GM12878 (cell line): ENCODE measurements at regions not wholly inside any gene's neighbourhood (a gene's known extent, or its start where the extent isn't known, plus 50 kb on each side); places are given as distances from the start of the nearest gene placed in this dataset.

ENCODE experiments used
- ATAC-seq: fragments of 200-7000 bp; cut with Tn5 transposase; 3 replicates; pipeline ENCODE4 v1.9.1; 2020; ENCODE audit warnings: mild to moderate bottlenecking, moderate library complexity
- BruUV-seq: library from RNA; stranded (reverse); fragments of 400-500 nt; replicated peaks from 2 replicates; lab custom pipeline; 2021; lab: Mats Ljungman, UMichigan
- CTCF ChIA-PET: fragments of 300-600 bp; sonication (Branson Sonifier 250); formaldehyde crosslinking; extraction: SDS; loops from one replicate; lab custom pipeline; 2021; ENCODE audit warnings: inconsistent platforms; lab: Yijun Ruan, JAX
- POLR2A ChIA-PET: fragments of 350-600 bp; formaldehyde crosslinking; extraction: SDS; loops from one replicate; lab custom pipeline; 2021; ENCODE audit warnings: inconsistent platforms; lab: Charles Lee
- RAD21 ChIA-PET: fragments of 300-600 bp; sonication (Branson Sonifier 250); formaldehyde crosslinking; loops from one replicate; lab custom pipeline; 2023; ENCODE audit warnings: antibody characterized with exemption; ENCODE audit not compliant: unreplicated experiment; lab: Charles Lee
- SMC1A ChIA-PET: fragments of 300-600 bp; sonication (Branson Sonifier 250); formaldehyde crosslinking; loops from one replicate; lab custom pipeline; 2023; ENCODE audit not compliant: unreplicated experiment, uncharacterized antibody; lab: Charles Lee
- DNase-seq: peaks from one replicate; pipeline ENCODE4 v3.0.0-alpha.2; 2011; ENCODE audit warnings: low read depth, low spot score
- FAIRE-seq: peaks from 3 replicates; lab custom pipeline; 2011; peaks lifted over from hg19 to GRCh38; lab: Jason Lieb, UNC
- H2AFZ ChIP-seq: 2 replicates; pipeline ENCODE4 v1.6.0; 2011; ENCODE audit warnings: low read depth, low read length, control low read depth; ENCODE audit not compliant: control insufficient read depth
- H3K27ac ChIP-seq: 2 replicates; pipeline ENCODE4 v1.5.1; 2011; ENCODE audit warnings: control low read depth; ENCODE audit not compliant: control insufficient read depth, insufficient read depth
- H3K27me3 ChIP-seq, 2 experiments: replicated peaks in 1 of 2; 2 replicates each; pipeline versions ENCODE4 v1.6.0 to v1.6.1; 2011; ENCODE audit warnings: low read length in 1 of 2; ENCODE audit not compliant: control insufficient read depth in 2 of 2, insufficient read depth in 2 of 2
- H3K36me3 ChIP-seq, 2 experiments: 2 replicates each; pipeline ENCODE4 v1.5.1; 2011; ENCODE audit warnings: low read length in 1 of 2; ENCODE audit not compliant: control insufficient read depth in 2 of 2, insufficient read depth in 2 of 2
- H3K4me1 ChIP-seq: 2 replicates; pipeline ENCODE4 v1.6.1; 2011; ENCODE audit warnings: mild to moderate bottlenecking, low read length, moderate library complexity, mixed read lengths; ENCODE audit not compliant: control insufficient read depth, insufficient read depth
- H3K4me2 ChIP-seq: 2 replicates; pipeline ENCODE4 v1.6.0; 2011; ENCODE audit warnings: control low read depth; ENCODE audit not compliant: control insufficient read depth, insufficient read depth
- H3K4me3 ChIP-seq: fragments of 200-600 bp; sonication (generic); 2 replicates; pipeline ENCODE4 v1.5.1; 2016
- H3K79me2 ChIP-seq: 2 replicates; pipeline ENCODE4 v1.6.0; 2011; ENCODE audit warnings: low read length; ENCODE audit not compliant: control insufficient read depth, insufficient read depth
- H3K9ac ChIP-seq: 2 replicates; pipeline ENCODE4 v1.8.0; 2011; ENCODE audit warnings: low read length, control low read depth, mixed read lengths; ENCODE audit not compliant: control insufficient read depth, insufficient read depth
- H3K9me3 ChIP-seq: replicated peaks from 3 replicates; pipeline ENCODE4 v1.5.1; 2011; ENCODE audit warnings: mild to moderate bottlenecking, low read length; ENCODE audit not compliant: control insufficient read depth, insufficient read depth
- H4K20me1 ChIP-seq: 2 replicates; pipeline ENCODE4 v1.6.0; 2011; ENCODE audit not compliant: control insufficient read depth, insufficient read depth
- BHLHE40 ChIP-seq, 2 experiments: fragments of 450-650 bp in 1 of 2; IDR thresholded peaks; 2 replicates each; pipeline ENCODE4 v1.6.1; 2011 to 2017; ENCODE audit warnings: low read depth in 2 of 2, borderline replicate concordance in 1 of 2, improper control_type of control experiment in 1 of 2, low read length in 1 of 2, mild to moderate bottlenecking in 1 of 2
- CBFB ChIP-seq: IDR thresholded peaks from 2 replicates; pipeline ENCODE4 v1.6.1; 2016; ENCODE audit warnings: antibody characterized with exemption, low read depth
- NRF1 ChIP-seq: conservative IDR thresholded peaks from 2 replicates; pipeline ENCODE4 v1.6.1; 2011; ENCODE audit warnings: mild to moderate bottlenecking, low read depth, low read length, improper control_type of control experiment
- PAX5 ChIP-seq: IDR thresholded peaks from 2 replicates; pipeline ENCODE4 v1.6.1; 2011; ENCODE audit warnings: low read depth, low read length, borderline replicate concordance
- PAX8 ChIP-seq: fragments of 450-650 bp; IDR thresholded peaks from 2 replicates; pipeline ENCODE4 v1.6.1; 2017; ENCODE audit warnings: mild to moderate bottlenecking, moderate library complexity
- PML ChIP-seq: IDR thresholded peaks from 2 replicates; pipeline ENCODE4 v1.6.1; 2012; ENCODE audit warnings: low read length, inconsistent platforms
- POLR2AphosphoS2 ChIP-seq: IDR thresholded peaks from 2 replicates; pipeline ENCODE4 v1.6.1; 2011; ENCODE audit warnings: low read depth, mild to moderate bottlenecking, low read length, improper control_type of control experiment, moderate library complexity
- RELA ChIP-seq: fragments of 450-650 bp; IDR thresholded peaks from 2 replicates; pipeline ENCODE4 v1.8.0; 2014; ENCODE audit warnings: borderline replicate concordance; ENCODE audit not compliant: partially characterized antibody
- SMARCA5 ChIP-seq: fragments of 450-650 bp; IDR thresholded peaks from 2 replicates; pipeline ENCODE4 v1.6.1; 2017; ENCODE audit warnings: mild to moderate bottlenecking
- SMC3 ChIP-seq: IDR thresholded peaks from 2 replicates; pipeline ENCODE4 v1.6.1; 2011; ENCODE audit warnings: low read length, improper control_type of control experiment, borderline replicate concordance
- STAT3 ChIP-seq: IDR thresholded peaks from 2 replicates; pipeline ENCODE4 v1.6.1; 2011; ENCODE audit warnings: low read depth, low read length, improper control_type of control experiment
- ZNF24 ChIP-seq: fragments of 450-650 bp; IDR thresholded peaks from 2 replicates; pipeline ENCODE4 v1.6.1; 2017; ENCODE audit warnings: antibody characterized with exemption, mild to moderate bottlenecking
- in situ Hi-C: fragments of 300-500 bp; cut with MboI; formaldehyde crosslinking; loops from 9 replicates; pipeline ENCODE4 v1.14.3; 2018; ENCODE audit warnings: mixed read lengths
- intact Hi-C: fragments of 100-400 bp; cut with micrococcal nuclease; formaldehyde crosslinking; loops from one replicate; pipeline ENCODE4 v1.14.2; 2022; ENCODE audit not compliant: unreplicated experiment
- TF ChIP-seq, protein P1 (sequence below): fragments of 450-650 bp; IDR thresholded peaks from 2 replicates; pipeline ENCODE4 v1.6.1; 2016; ENCODE audit warnings: mild to moderate bottlenecking
- TF ChIP-seq, protein P2 (sequence below): fragments of 450-650 bp; IDR thresholded peaks from 2 replicates; pipeline ENCODE4 v1.6.1; 2017; ENCODE audit warnings: mild to moderate bottlenecking, moderate library complexity
- TF ChIP-seq, protein P3 (sequence below): fragments of 450-650 bp; IDR thresholded peaks from 2 replicates; pipeline ENCODE4 v1.6.1; 2018; ENCODE audit warnings: mild to moderate bottlenecking, low read depth, moderate library complexity; ENCODE audit not compliant: partially characterized antibody
- TF ChIP-seq, protein P4 (sequence below): IDR thresholded peaks from 2 replicates; pipeline ENCODE4 v1.6.1; 2012; ENCODE audit warnings: low read depth, low read length, improper control_type of control experiment

GRCh38 chr6:139431602-139431956 lies 57.1 kb upstream of the CITED2 start:
- FAIRE-seq (no peak), ATAC-seq (no peak)
- CTCF ChIA-PET: no interaction called here

More at GRCh38 chr6:139431602-139431956, 57.1 kb upstream of the CITED2 start:
- in situ Hi-C loops (no loop called here), intact Hi-C loops (loop anchor here (10.0 kb wide), 1 partner anchor 1417 kb away; no protein-coding TSS in a partner anchor)
- no peak overlapping the region for H3K27ac ChIP-seq
- DNase-seq: no peak
- BruUV-seq: no TSS peak
- ChIA-PET SMC1A (interaction anchor here (0.6 to 1.0 kb wide), 2 partner anchors 16 to 172 kb away, joined by 3 to 4 read pairs; no protein-coding TSS in a partner anchor), POLR2A (no interaction called here), RAD21 (no interaction called here)
- H3K79me2 ChIP-seq: no peaks in the 10 kb centered on the region
- H3K9me3 ChIP-seq: peaks cover 3% of the 10 kb centered on the region; the same call in 1 of the 3 replicates
- no peaks in the 10 kb centered on the region for H3K27me3 ChIP-seq
- no peak overlapping the region for H3K4me3 ChIP-seq
- no peak overlapping the region for H2AFZ ChIP-seq
- H3K36me3 ChIP-seq: no peaks in the 10 kb centered on the region
- H3K4me1 ChIP-seq: no peaks in the 10 kb centered on the region
- no peak overlapping the region for H3K4me2 ChIP-seq
- H4K20me1 ChIP-seq: no peaks in the 10 kb centered on the region
- no peak overlapping the region for H3K9ac ChIP-seq
- TF ChIP-seq, protein P1, sequence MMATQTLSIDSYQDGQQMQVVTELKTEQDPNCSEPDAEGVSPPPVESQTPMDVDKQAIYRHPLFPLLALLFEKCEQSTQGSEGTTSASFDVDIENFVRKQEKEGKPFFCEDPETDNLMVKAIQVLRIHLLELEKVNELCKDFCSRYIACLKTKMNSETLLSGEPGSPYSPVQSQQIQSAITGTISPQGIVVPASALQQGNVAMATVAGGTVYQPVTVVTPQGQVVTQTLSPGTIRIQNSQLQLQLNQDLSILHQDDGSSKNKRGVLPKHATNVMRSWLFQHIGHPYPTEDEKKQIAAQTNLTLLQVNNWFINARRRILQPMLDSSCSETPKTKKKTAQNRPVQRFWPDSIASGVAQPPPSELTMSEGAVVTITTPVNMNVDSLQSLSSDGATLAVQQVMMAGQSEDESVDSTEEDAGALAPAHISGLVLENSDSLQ: no peak
- TF ChIP-seq PAX5: no peak
- TF ChIP-seq PML: no peak
- no peak for TF ChIP-seq SMC3
- TF ChIP-seq BHLHE40 (IDR thresholded peaks at IDR 0.05; ENCODE audit: borderline replicate concordance in 1 of 2, low read depth in 2 of 2, low read length in 1 of 2): no peak
- TF ChIP-seq ZNF24: no peak
- TF ChIP-seq, protein P2, sequence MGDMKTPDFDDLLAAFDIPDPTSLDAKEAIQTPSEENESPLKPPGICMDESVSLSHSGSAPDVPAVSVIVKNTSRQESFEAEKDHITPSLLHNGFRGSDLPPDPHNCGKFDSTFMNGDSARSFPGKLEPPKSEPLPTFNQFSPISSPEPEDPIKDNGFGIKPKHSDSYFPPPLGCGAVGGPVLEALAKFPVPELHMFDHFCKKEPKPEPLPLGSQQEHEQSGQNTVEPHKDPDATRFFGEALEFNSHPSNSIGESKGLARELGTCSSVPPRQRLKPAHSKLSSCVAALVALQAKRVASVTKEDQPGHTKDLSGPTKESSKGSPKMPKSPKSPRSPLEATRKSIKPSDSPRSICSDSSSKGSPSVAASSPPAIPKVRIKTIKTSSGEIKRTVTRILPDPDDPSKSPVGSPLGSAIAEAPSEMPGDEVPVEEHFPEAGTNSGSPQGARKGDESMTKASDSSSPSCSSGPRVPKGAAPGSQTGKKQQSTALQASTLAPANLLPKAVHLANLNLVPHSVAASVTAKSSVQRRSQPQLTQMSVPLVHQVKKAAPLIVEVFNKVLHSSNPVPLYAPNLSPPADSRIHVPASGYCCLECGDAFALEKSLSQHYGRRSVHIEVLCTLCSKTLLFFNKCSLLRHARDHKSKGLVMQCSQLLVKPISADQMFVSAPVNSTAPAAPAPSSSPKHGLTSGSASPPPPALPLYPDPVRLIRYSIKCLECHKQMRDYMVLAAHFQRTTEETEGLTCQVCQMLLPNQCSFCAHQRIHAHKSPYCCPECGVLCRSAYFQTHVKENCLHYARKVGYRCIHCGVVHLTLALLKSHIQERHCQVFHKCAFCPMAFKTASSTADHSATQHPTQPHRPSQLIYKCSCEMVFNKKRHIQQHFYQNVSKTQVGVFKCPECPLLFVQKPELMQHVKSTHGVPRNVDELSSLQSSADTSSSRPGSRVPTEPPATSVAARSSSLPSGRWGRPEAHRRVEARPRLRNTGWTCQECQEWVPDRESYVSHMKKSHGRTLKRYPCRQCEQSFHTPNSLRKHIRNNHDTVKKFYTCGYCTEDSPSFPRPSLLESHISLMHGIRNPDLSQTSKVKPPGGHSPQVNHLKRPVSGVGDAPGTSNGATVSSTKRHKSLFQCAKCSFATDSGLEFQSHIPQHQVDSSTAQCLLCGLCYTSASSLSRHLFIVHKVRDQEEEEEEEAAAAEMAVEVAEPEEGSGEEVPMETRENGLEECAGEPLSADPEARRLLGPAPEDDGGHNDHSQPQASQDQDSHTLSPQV: no peak
- TF ChIP-seq, protein P3, sequence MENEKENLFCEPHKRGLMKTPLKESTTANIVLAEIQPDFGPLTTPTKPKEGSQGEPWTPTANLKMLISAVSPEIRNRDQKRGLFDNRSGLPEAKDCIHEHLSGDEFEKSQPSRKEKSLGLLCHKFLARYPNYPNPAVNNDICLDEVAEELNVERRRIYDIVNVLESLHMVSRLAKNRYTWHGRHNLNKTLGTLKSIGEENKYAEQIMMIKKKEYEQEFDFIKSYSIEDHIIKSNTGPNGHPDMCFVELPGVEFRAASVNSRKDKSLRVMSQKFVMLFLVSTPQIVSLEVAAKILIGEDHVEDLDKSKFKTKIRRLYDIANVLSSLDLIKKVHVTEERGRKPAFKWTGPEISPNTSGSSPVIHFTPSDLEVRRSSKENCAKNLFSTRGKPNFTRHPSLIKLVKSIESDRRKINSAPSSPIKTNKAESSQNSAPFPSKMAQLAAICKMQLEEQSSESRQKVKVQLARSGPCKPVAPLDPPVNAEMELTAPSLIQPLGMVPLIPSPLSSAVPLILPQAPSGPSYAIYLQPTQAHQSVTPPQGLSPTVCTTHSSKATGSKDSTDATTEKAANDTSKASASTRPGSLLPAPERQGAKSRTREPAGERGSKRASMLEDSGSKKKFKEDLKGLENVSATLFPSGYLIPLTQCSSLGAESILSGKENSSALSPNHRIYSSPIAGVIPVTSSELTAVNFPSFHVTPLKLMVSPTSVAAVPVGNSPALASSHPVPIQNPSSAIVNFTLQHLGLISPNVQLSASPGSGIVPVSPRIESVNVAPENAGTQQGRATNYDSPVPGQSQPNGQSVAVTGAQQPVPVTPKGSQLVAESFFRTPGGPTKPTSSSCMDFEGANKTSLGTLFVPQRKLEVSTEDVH: no peak
- TF ChIP-seq CBFB: no peak
- no peak for TF ChIP-seq POLR2AphosphoS2
- no peak for TF ChIP-seq RELA
- TF ChIP-seq SMARCA5: no peak
- no peak for TF ChIP-seq STAT3
- TF ChIP-seq PAX8: no peak
- TF ChIP-seq, protein P4, sequence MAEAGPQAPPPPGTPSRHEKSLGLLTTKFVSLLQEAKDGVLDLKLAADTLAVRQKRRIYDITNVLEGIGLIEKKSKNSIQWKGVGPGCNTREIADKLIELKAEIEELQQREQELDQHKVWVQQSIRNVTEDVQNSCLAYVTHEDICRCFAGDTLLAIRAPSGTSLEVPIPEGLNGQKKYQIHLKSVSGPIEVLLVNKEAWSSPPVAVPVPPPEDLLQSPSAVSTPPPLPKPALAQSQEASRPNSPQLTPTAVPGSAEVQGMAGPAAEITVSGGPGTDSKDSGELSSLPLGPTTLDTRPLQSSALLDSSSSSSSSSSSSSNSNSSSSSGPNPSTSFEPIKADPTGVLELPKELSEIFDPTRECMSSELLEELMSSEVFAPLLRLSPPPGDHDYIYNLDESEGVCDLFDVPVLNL: no peak
- no peak for TF ChIP-seq NRF1
- TF ChIP-seq, all 136 proteins: peak for 0
